ENCODE measurements at regions not wholly inside any gene's neighbourhood (a gene's known extent, or its start where the extent isn't known, plus 50 kb on each side); places are given as distances from the start of the nearest gene placed in this dataset.
A peak's percentile ranks its signal among the peaks of the same experiment; 100 is the strongest.
"Not testable (repeated sequence)": the region's sequence is repeated elsewhere in the genome, so short reads cannot be mapped to it uniquely, and the experiment has no call there.

GRCh38 chr20:1845163-1845523 is 50.1 kb upstream of the SIRPA start:
- peak; percentile 56 for DNase-seq (ENCODE audit: low read depth)

- peak; percentile 86 for DNase-seq (ENCODE audit: low read depth)
Observed at GRCh38 chr20:1844325-1845162, 50.7 kb upstream of the SIRPA start.

- no peak for DNase-seq (ENCODE audit: low read depth)
Observed at GRCh38 chr20:1842281-1842680, 52.9 kb upstream of the SIRPA start.

GRCh38 chr20:1841554-1842140 is 53.6 kb upstream of the SIRPA start:
- DNase-seq (ENCODE audit: low read depth) = peak; percentile 64

GRCh38 chr20:1840817-1841553 is 54.2 kb upstream of the SIRPA start:
- no peak for DNase-seq (ENCODE audit: low read depth)

GRCh38 chr20:1839376-1840317 is 55.6 kb upstream of the SIRPA start:
- not testable (repeated sequence) for DNase-seq (ENCODE audit: low read depth)

GRCh38 chr20:1838556-1839279 is 56.5 kb upstream of the SIRPA start:
- no peak for DNase-seq (ENCODE audit: low read depth)

- no peak for DNase-seq (ENCODE audit: low read depth)
Observed at GRCh38 chr20:1835186-1836035, 59.8 kb upstream of the SIRPA start.

- DNase-seq (ENCODE audit: low read depth) = no peak
Observed at GRCh38 chr20:1833728-1834726, 61.2 kb upstream of the SIRPA start.

GRCh38 chr20:1833216-1833615 is 62.0 kb upstream of the SIRPA start:
- no peak for DNase-seq (ENCODE audit: low read depth)

GRCh38 chr20:1832634-1833033 is 62.6 kb upstream of the SIRPA start:
- no peak for DNase-seq (ENCODE audit: low read depth)

GRCh38 chr20:1831606-1832005 is 63.6 kb upstream of the SIRPA start:
- no peak for DNase-seq (ENCODE audit: low read depth)

GRCh38 chr20:1831096-1831495 is 64.1 kb upstream of the SIRPA start:
- peak; percentile 33 for DNase-seq (ENCODE audit: low read depth)

GRCh38 chr20:1830240-1830639 is 65.0 kb upstream of the SIRPA start:
- DNase-seq (ENCODE audit: low read depth) = peak; percentile 98

- no peak for DNase-seq (ENCODE audit: low read depth)
Observed at GRCh38 chr20:1829531-1829930, 65.7 kb upstream of the SIRPA start.

- DNase-seq (ENCODE audit: low read depth) = no peak
Observed at GRCh38 chr20:1828786-1829131, 66.4 kb upstream of the SIRPA start.

- peak; percentile 37 for DNase-seq (ENCODE audit: low read depth)
Observed at GRCh38 chr20:1827974-1828785, 67.0 kb upstream of the SIRPA start.

GRCh38 chr20:1827510-1827973 is 67.7 kb upstream of the SIRPA start:
- DNase-seq (ENCODE audit: low read depth) = no peak
